ENCODE measurements at regions not wholly inside any gene's neighbourhood (a gene's known extent, or its start where the extent isn't known, plus 50 kb on each side); places are given as distances from the start of the nearest gene placed in this dataset.

GRCh38 chr12:18206198-18206597 is 55.1 kb upstream of the PIK3C2G start:
- TF ChIP-seq EP300 (IDR thresholded peaks at IDR 0.05), result no peak
- TF ChIP-seq CTCF (IDR thresholded peaks at IDR 0.05), result no peak

Measured in esophagus muscularis mucosa (tissue), 3 donors.